Skin epidermis (tissue), 12 donors: ENCODE measurements at regions not wholly inside any gene's neighbourhood (a gene's known extent, or its start where the extent isn't known, plus 50 kb on each side); places are given as distances from the start of the nearest gene placed in this dataset.
"Not testable (repeated sequence)": the region's sequence is repeated elsewhere in the genome, so short reads cannot be mapped to it uniquely, and the experiment has no call there.

Experiments
- H3K27ac ChIP-seq, 21 experiments: fragments of 200-600 bp; sonication (generic) in 11 of 21; one replicate each; pipeline ENCODE4 v1.5.0; 2020; ENCODE audit warnings: mild to moderate bottlenecking in 3 of 21, inconsistent platforms in 2 of 21, moderate library complexity in 2 of 21
- H3K4me3 ChIP-seq, 7 experiments: fragments of 200-600 bp; sonication (generic) in 2 of 7; one replicate each; pipeline ENCODE4 v1.5.0; 2020; ENCODE audit warnings: inconsistent platforms in 2 of 7, mild to moderate bottlenecking in 2 of 7, moderate library complexity in 1 of 7

GRCh38 chr7:68334636-68335272 is 1263.5 kb upstream of the AUTS2 start:
- no peak overlapping the region for H3K4me3 ChIP-seq
- no peak overlapping the region for H3K27ac ChIP-seq

DNA sequence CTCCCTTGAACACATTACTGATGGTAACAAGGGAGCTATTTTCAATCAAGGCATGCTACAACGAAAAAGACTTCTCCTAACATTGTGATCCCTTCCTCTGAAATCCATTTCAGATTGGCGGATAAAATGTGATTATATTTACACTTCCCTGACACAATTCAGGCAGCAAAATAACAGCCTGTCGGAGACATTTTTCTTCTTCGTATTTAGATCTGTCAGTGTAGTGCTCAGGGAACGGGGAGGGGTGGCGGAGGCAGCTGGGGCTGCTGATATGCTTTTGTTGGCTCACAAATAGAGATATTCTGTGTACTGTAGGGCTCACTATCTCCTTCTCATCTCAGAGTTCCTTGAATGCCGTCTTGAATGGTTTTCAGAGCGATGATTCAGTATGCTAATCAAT is 1261.7 kb upstream of the AUTS2 start:
- H3K4me3 ChIP-seq, result no peak overlapping the region
- H3K27ac ChIP-seq, result no peak overlapping the region

DNA sequence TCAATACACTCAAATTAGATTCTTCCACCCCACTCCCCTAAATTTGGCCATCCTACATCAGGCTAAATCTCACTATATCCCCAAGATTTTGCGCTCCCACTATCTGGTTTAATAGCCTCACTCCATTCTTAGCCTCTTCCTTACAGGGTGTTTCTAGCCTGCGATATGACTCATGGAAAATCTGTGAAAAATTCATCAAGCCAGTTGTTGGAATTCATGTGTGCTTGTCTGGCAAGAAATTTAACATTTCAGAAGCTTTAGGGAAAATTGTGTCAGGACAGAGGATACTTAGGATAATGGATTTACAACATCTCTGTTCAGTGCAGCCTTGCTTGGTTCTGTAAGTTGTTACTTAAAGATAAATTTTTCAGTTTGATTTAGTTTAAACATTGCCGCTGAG is 1249.9 kb upstream of the AUTS2 start:
- no peak overlapping the region for H3K27ac ChIP-seq
- H3K4me3 ChIP-seq, result no peak overlapping the region

DNA sequence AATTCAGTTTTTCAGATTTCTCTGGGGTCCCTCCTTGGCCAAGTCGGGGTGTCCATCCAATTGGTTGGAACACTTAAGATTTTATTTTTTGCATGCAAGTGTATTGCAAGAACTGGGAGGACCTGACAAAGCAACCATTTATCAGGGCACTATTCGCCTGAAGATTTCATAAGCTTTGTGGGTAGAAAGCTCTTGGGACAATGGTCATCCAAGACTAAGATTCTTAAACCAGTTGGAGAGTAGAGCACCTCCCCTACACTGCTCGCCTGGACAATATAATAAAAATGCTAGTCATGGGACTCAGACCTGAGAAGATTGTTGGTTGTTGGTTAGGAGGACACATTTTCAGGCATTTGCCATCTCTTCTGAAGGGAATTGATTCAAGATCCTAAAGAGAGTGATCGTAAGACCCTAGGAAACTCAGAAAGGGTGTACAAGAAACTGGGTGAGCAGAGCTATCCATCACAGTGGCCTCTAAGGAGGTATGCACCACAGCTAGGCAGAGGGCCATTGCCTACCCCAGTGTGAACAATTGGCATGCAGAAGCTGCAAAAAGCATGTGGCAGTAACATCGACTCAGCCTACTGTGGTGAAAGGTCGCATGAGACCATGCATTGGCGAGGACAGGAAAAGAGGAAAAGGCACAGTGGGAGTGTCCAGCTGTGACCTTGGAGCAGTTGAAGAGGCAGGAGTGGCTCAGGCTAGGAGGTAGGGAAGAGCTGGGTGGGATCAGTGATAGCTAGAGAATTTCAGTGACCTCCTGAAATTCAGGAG is 1235.3 kb upstream of the AUTS2 start:
- Histone ChIP-seq H3K4me3 (no peak overlapping the region), H3K27ac (no peak overlapping the region)

GRCh38 chr7:68364886-68365625 is 1233.2 kb upstream of the AUTS2 start:
- Histone ChIP-seq H3K27ac (no peak overlapping the region), H3K4me3 (no peak overlapping the region)

DNA sequence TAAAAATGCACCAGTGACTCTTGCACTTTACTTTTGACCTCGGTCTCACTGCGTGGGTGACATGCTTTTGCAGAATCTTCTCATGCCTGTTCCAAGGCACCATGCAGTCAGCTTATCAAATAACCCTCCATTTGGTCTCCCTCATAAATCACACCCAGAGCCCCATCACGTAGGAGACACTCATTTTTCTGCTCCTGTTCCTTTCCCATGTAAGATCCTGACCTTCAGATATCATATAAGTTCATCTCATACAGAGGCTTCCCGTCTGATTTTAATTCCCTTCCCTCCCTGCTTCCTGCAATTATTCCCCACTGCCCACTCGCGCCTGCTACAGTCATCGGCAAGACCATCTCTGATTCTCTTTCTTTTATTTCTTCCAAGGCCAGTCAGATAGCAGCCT is 1226.3 kb upstream of the AUTS2 start:
- no peak overlapping the region for H3K27ac ChIP-seq
- no peak overlapping the region for H3K4me3 ChIP-seq

GRCh38 chr7:68376131-68376661 is 1222.1 kb upstream of the AUTS2 start:
- Histone ChIP-seq H3K27ac (no peak overlapping the region), H3K4me3 (no peak overlapping the region)

GRCh38 chr7:68381731-68382130 is 1216.5 kb upstream of the AUTS2 start:
- Histone ChIP-seq H3K27ac (no peak overlapping the region), H3K4me3 (no peak overlapping the region)

GRCh38 chr7:68384581-68384980 is 1213.7 kb upstream of the AUTS2 start:
- H3K27ac ChIP-seq, result no peak overlapping the region

DNA sequence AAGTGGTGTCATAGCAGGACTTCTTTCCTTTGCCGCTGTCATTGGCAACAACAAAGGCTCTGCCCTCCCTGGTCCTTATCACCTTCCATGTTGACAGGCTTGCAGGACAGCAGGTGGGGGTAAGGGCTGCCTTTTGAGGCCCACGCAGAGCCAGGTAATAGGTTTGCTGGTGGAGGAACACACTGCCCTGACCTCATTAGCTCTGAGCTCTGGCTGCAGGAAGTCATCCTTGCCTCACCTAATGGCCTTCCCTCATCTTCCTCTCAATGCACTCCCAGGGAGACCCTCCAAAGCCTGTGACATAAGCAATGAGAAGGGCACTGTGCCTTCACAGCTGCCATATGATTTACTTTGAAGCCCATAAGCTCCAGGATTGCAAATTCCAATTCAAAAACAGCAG is 1205.2 kb upstream of the AUTS2 start:
- H3K4me3 ChIP-seq, result no peak overlapping the region
- H3K27ac ChIP-seq, result no peak overlapping the region

More at GRCh38 chr7:68384581-68384980, 1213.7 kb upstream of the AUTS2 start:
- H3K4me3 ChIP-seq, result no peak overlapping the region

- no peak overlapping the region for H3K27ac ChIP-seq
- no peak overlapping the region for H3K4me3 ChIP-seq
Measured at GRCh38 chr7:68394131-68394530, 1204.1 kb upstream of the AUTS2 start.

DNA sequence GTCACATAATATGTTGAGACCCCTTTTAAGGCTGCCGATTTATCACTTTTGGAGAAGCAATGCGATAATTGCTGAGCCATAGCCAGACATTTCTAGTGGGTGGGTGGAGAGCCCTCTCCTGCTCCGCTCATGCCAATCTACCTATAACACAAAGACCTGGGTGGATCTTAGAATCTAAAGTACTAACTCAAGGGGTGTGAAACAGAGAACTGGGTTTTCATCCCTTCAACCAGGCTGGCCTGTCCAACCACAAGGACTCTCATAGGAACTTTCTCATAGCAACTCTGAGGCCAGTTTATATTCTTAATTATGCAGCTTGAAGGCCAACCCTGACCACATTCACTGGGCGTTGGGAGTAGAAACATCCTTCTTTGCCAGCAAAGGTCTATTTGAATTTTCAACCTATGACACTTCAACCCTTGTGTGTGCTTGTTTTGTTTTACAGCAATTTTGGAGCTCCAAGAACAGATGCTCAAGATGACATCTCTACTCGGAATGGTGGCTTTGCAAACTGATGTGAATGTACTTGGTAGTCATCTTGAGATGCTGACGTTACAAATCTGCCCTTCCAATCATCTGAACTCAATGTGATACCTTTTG is 1198.2 kb upstream of the AUTS2 start:
- H3K27ac ChIP-seq, result no peak overlapping the region
- no peak overlapping the region for H3K4me3 ChIP-seq

DNA sequence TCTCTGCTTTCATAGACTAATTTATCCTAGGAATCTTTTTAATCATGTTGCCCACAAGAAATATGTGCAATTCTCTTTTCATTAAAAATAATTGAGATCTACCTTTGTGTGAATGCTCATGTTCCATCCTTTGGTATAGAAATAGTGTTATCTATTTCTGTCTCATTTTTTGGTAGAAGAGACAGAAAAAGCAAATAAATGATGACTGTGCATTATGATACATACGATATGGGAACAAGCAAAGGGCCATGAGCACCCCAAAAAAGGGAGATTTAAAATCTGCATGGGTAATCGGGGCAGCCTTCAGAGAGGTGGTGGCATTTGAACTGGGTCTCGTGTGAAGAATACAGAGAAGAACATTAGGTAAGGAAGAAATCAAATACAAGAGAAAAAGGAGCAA is 1197.5 kb upstream of the AUTS2 start:
- no peak overlapping the region for H3K27ac ChIP-seq

GRCh38 chr7:68401313-68401712 is 1197.0 kb upstream of the AUTS2 start:
- H3K4me3 ChIP-seq, result no peak overlapping the region
- H3K27ac ChIP-seq, result no peak overlapping the region

More for the DNA sequence above, 1197.5 kb upstream of the AUTS2 start:
- no peak overlapping the region for H3K4me3 ChIP-seq

DNA sequence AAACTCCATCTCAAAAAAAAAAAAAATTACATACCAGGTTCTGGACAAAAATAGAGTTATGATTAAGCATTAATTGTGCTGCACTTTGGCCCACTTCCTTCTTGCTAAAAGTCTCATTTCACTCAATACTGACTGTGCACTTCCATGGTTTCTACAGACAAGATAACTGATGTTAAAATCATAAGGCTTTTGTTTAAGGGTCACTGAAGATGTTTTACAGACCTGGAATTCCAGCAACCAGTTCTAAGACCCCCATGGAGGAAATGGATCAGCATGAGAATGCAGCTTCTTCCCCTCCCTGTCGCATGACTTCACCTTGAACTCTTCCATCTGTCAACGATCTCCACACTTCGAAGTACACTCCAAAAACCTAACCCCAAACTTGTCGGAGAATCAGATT is 1191.8 kb upstream of the AUTS2 start:
- H3K4me3 ChIP-seq, result no peak overlapping the region
- no peak overlapping the region for H3K27ac ChIP-seq

DNA sequence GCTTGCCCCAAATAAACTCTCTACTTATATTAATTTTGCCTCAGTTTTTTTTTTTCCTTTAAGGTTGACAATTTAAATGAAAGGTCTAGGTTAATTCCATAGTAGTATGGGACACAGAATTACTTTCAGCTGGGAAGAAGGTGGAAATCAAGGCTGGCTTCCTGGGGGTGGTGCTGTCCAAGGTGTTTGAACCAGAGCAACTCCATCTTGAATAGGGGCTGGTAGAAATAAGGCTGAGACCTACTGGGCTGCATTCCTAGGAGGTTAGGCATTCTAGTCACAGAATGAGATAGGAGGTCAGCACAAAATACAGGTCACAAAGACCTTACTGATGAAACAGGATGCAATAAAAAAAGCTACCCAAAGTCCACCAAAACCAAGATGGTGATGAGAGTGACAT is 1190.8 kb upstream of the AUTS2 start:
- H3K4me3 ChIP-seq, result no peak overlapping the region
- H3K27ac ChIP-seq, result no peak overlapping the region

GRCh38 chr7:68408873-68409272 is 1189.4 kb upstream of the AUTS2 start:
- Histone ChIP-seq H3K4me3 (no peak overlapping the region), H3K27ac (no peak overlapping the region)

GRCh38 chr7:68409851-68410250 is 1188.4 kb upstream of the AUTS2 start:
- no peak overlapping the region for H3K4me3 ChIP-seq
- no peak overlapping the region for H3K27ac ChIP-seq

- not testable (repeated sequence) for H3K4me3 ChIP-seq, H3K27ac ChIP-seq
Measured at GRCh38 chr7:68410693-68411092, 1187.6 kb upstream of the AUTS2 start.

- no peak overlapping the region for H3K27ac ChIP-seq
Measured at GRCh38 chr7:68411742-68412141, 1186.5 kb upstream of the AUTS2 start.

More at GRCh38 chr7:68411742-68412141, 1186.5 kb upstream of the AUTS2 start:
- no peak overlapping the region for H3K4me3 ChIP-seq
